A673 (cell line): ENCODE measurements at regions not wholly inside any gene's neighbourhood (a gene's known extent, or its start where the extent isn't known, plus 50 kb on each side); places are given as distances from the start of the nearest gene placed in this dataset.

Source experiments
- BruUV-seq: library from RNA; stranded (reverse); fragments of 400-500 nt; replicated peaks from 2 replicates; lab custom pipeline; 2021; lab: Mats Ljungman, UMichigan
- CTCF ChIA-PET: fragments of 300-600 bp; sonication (Branson Sonifier 250); formaldehyde crosslinking; loops from one replicate; lab custom pipeline; 2022; ENCODE audit warnings: antibody characterized with exemption; lab: Charles Lee
- POLR2A ChIA-PET: fragments of 300-600 bp; sonication (Branson Sonifier 250); formaldehyde crosslinking; loops from one replicate; lab custom pipeline; 2022; ENCODE audit warnings: antibody characterized with exemption; ENCODE audit not compliant: low non-redundant PET; lab: Charles Lee
- DNase-seq: peaks from one replicate; pipeline ENCODE4 v3.0.0-alpha.2; 2015; ENCODE audit warnings: low spot score
- H3K27ac ChIP-seq: fragments of 200-600 bp; sonication (generic); 2 replicates; pipeline ENCODE4 v1.5.1; 2016; ENCODE audit warnings: mixed run types, low read depth, mild to moderate bottlenecking, mixed read lengths, antibody characterized with exemption, low read length; ENCODE audit not compliant: poor library complexity, severe bottlenecking
- H3K27me3 ChIP-seq: fragments of 200-600 bp; sonication (generic); replicated peaks from 2 replicates; pipeline ENCODE4 v1.6.1; 2017; ENCODE audit warnings: mixed run types, low read depth, mild to moderate bottlenecking, mixed read lengths, antibody characterized with exemption, low read length; ENCODE audit not compliant: insufficient read depth, poor library complexity
- H3K36me3 ChIP-seq: fragments of 200-600 bp; sonication (generic); 2 replicates; pipeline ENCODE4 v1.6.1; 2016; ENCODE audit warnings: mixed run types, mild to moderate bottlenecking, mixed read lengths, antibody characterized with exemption, low read length; ENCODE audit not compliant: insufficient read depth, poor library complexity, severe bottlenecking
- H3K4me1 ChIP-seq: fragments of 200-600 bp; sonication (generic); 2 replicates; pipeline ENCODE4 v1.6.1; 2017; ENCODE audit warnings: mixed run types, mild to moderate bottlenecking, mixed read lengths, antibody characterized with exemption, low read length; ENCODE audit not compliant: insufficient read depth, poor library complexity, severe bottlenecking
- H3K4me3 ChIP-seq: fragments of 200-600 bp; sonication (generic); 2 replicates; pipeline ENCODE4 v1.5.1; 2016; ENCODE audit warnings: low read depth, mixed run types, mild to moderate bottlenecking, mixed read lengths, low read length; ENCODE audit not compliant: poor library complexity, severe bottlenecking
- H3K9me3 ChIP-seq: fragments of 200-600 bp; sonication (generic); 2 replicates; pipeline ENCODE4 v1.6.1; 2016; ENCODE audit warnings: mixed run types, low read depth, mild to moderate bottlenecking, mixed read lengths, antibody characterized with exemption, low read length; ENCODE audit not compliant: poor library complexity, severe bottlenecking
- EZH2 ChIP-seq: fragments of 200-600 bp; sonication (generic); IDR thresholded peaks from 2 replicates; pipeline ENCODE4 v1.6.1; 2017; ENCODE audit warnings: borderline replicate concordance, low read depth, mild to moderate bottlenecking, mixed read lengths, antibody characterized with exemption, low read length; ENCODE audit not compliant: poor library complexity, severe bottlenecking
- intact Hi-C: fragments of 100-400 bp; cut with micrococcal nuclease; formaldehyde crosslinking; loops from one replicate; pipeline ENCODE4 v1.10.0; 2022; ENCODE audit not compliant: unreplicated experiment
- TF ChIP-seq, protein P1 (sequence below): fragments of 300-800, 200-600 bp; sonication (generic); conservative IDR thresholded peaks from 2 replicates; pipeline ENCODE4 v1.5.1; 2017; ENCODE audit warnings: low read depth, mild to moderate bottlenecking, antibody characterized with exemption, low read length, moderate library complexity, mixed read lengths

DNA sequence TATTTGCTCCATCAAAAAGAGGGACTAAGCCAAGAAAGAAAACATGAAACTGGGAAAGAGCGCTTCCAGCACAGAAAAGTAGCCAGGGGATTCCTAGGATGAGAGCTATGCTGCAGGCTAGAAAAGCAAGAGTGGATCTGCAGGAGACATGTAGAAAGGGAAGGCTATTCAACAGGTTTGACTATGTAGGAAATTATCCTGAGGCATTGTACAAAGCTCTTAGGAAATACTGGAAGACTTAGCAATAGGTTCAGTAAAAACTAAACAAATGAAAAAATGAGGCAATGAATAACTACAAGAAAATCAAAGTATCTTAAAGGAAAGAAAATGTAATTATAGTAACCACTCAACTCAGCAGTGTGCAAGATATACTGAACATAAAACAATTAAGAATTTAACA is 178.7 kb upstream of the FOXN2 start:
- no peak for DNase-seq
- no peaks in the 10 kb centered on the region for H3K9me3 ChIP-seq
- no peak overlapping the region for H3K27ac ChIP-seq
- no TSS peak for BruUV-seq
- no peaks in the 10 kb centered on the region for H3K27me3 ChIP-seq
- no peak overlapping the region for H3K4me3 ChIP-seq
- no peaks in the 10 kb centered on the region for H3K4me1 ChIP-seq
- no peaks in the 10 kb centered on the region for H3K36me3 ChIP-seq
- POLR2A ChIA-PET: no interaction called here
- TF ChIP-seq EZH2: no peak
- TF ChIP-seq, protein P1, sequence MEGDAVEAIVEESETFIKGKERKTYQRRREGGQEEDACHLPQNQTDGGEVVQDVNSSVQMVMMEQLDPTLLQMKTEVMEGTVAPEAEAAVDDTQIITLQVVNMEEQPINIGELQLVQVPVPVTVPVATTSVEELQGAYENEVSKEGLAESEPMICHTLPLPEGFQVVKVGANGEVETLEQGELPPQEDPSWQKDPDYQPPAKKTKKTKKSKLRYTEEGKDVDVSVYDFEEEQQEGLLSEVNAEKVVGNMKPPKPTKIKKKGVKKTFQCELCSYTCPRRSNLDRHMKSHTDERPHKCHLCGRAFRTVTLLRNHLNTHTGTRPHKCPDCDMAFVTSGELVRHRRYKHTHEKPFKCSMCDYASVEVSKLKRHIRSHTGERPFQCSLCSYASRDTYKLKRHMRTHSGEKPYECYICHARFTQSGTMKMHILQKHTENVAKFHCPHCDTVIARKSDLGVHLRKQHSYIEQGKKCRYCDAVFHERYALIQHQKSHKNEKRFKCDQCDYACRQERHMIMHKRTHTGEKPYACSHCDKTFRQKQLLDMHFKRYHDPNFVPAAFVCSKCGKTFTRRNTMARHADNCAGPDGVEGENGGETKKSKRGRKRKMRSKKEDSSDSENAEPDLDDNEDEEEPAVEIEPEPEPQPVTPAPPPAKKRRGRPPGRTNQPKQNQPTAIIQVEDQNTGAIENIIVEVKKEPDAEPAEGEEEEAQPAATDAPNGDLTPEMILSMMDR: no peak
- CTCF ChIA-PET: no interaction called here
- intact Hi-C loops: no loop called here

DNA sequence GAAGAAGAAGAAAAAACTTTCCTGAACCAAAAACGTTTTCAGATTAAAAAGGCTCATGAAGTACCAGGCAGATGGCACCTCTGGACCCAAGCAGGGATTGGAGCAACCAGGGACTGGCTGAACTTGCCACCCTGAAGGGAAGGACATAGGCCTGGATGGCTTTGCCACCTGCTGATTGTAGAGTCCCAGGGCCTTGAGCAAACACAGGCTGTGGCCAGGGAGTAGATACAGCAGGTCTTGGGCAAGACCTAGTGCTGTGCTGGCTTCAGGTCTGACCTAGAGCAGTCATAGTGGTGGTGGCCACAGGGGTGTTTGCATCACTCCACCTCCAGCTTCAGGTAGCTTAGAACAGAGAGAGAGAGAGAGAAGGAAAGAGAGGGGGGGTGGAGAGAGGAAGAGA is 176.7 kb upstream of the FOXN2 start:
- BruUV-seq: no TSS peak
- Histone ChIP-seq H3K27me3 (no peaks in the 10 kb centered on the region), H3K4me3 (no peak overlapping the region), H3K9me3 (no peaks in the 10 kb centered on the region), H3K4me1 (no peaks in the 10 kb centered on the region), H3K27ac (no peak overlapping the region), H3K36me3 (no peaks in the 10 kb centered on the region)
- no peak for DNase-seq
- no peak for TF ChIP-seq EZH2
- TF ChIP-seq, protein P1: no peak
- intact Hi-C loops: no loop called here
- ChIA-PET POLR2A (no interaction called here), CTCF (no interaction called here)

DNA sequence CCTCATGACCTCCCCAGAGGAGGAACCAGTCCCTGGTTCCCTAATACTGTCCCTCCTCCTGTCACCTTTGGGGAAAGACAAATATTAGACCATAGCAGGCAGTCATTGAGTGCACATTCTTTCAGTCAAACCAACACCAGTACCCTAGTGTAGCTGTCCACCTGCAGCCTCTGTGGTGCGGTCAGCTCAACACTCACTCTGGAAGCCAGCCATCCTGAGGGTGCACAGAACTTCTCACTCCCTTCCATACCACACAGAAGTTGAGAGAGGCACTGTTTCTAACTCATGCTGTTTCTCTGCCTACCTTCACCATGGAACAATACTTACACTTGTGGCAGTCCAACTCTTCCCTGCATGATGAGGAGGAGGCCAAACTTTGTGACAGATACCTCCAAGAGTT is 175.6 kb upstream of the FOXN2 start:
- H3K27ac ChIP-seq: no peak overlapping the region
- BruUV-seq: no TSS peak
- DNase-seq: no peak
- CTCF ChIA-PET: no interaction called here
- H3K9me3 ChIP-seq: no peaks in the 10 kb centered on the region
- POLR2A ChIA-PET: no interaction called here
- H3K4me1 ChIP-seq: no peaks in the 10 kb centered on the region
- no peaks in the 10 kb centered on the region for H3K36me3 ChIP-seq
- H3K27me3 ChIP-seq: no peaks in the 10 kb centered on the region
- H3K4me3 ChIP-seq: no peak overlapping the region
- TF ChIP-seq, protein P1: no peak
- no peak for TF ChIP-seq EZH2
- intact Hi-C loops: no loop called here
